Cardiac fibroblast (primary cell): ENCODE measurements at regions not wholly inside any gene's neighbourhood (a gene's known extent, or its start where the extent isn't known, plus 50 kb on each side); places are given as distances from the start of the nearest gene placed in this dataset.
A peak's percentile ranks its signal among the peaks of the same experiment; 100 is the strongest.

Experiments used
- DNase-seq, 2 donors: peaks; one replicate each; pipeline versions ENCODE4 v3.0.0 to v3.0.0-alpha.2; 2010; ENCODE audit warnings: low read depth in 2 of 2
- H3K4me3 ChIP-seq, 2 donors: replicated peaks in 1 of 2; 1 replicate in 1 of 2; 2 replicates in 1 of 2; pipeline ENCODE4 v1.5.1; 2011; ENCODE audit warnings: low read depth in 2 of 2, low read length in 2 of 2, mild to moderate bottlenecking in 2 of 2, moderate library complexity in 1 of 2
- CTCF ChIP-seq: IDR thresholded peaks from one replicate; pipeline ENCODE4 v1.5.1; 2011; ENCODE audit warnings: low read depth, mild to moderate bottlenecking, low read length, inconsistent platforms

DNA sequence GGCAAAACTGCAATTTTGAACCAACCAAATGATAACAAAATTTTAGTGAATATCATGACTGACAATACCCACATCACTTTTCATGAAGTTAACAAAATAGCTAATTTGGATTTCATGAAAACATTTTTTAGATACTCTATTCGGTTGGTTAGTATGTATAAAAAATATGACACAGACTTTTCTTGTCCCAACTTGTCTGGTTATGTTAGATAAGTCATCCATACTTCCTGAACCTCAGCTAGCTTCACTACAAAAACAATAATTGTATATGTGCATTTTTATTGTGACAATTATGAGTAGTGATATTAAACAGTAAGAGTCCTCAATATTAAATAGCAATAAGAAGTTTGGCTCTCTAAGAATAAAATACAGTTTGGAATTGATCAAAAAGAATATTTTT is 408.1 kb upstream of the DSEL start:
- DNase-seq, result no peak
- no peak for TF ChIP-seq CTCF
- H3K4me3 ChIP-seq, result no peak overlapping the region

DNA sequence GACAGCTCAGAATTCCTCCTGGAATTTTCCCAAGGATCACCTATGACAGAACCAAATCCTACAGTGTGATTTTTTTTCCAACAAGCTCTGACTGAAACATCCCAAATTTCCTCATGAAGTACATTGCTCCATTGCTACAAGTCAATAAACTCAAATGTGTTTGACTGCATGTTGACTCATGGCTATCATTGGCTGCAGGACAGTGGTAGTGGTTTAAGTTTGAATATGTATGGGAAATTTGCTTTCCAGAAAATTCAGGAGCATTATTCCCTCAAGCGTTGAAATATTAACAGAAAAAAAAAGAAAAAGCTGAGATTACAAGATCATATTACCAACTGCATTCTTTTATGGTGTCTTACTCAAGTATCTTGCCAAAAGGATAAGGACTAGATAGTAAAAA is 402.8 kb upstream of the DSEL start:
- TF ChIP-seq CTCF, result no peak
- H3K4me3 ChIP-seq, result no peak overlapping the region
- peak in 1 of 2 donors; percentile 18 for DNase-seq

DNA sequence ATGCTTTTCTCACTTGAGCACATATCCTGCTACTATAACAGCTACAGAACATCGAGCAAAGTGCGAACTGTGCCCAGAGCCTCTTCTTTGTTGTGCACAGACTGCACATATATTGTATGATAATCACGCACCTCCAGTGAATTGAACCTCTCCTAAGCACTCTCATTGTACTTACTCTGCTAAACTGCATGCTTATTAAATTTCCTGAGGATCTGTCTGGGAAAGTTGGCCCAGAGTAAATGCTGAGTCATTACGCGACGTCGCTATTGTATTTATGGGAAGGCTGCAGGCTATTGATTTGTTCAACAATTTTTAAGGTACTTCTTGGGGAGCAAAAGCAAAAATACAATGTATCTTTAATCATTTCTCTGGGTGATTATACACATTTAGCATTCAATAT is 399.6 kb upstream of the DSEL start:
- TF ChIP-seq CTCF, result no peak
- H3K4me3 ChIP-seq, result no peak overlapping the region
- no peak for DNase-seq

GRCh38 chr18:67913040-67913439 is 396.5 kb upstream of the DSEL start:
- no peak overlapping the region for H3K4me3 ChIP-seq
- no peak for TF ChIP-seq CTCF
- no peak for DNase-seq

DNA sequence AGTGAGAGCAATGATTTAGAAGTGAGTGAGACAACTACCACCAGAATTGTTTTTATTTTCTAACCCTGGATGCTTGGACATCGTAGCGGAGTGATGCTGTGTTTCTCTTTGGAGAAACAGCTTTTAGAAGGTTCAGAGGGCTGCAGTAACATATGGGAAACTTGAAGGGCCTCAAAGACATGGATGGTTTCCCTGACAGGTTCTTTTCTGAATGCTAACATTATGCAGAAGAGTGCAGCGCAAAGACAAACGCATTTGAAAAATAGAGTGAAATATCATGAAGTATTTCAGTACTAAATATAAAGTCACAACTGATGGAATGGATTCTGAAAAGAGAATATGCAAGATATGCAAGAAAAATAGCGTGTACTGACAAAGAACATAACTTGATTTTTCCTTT is 385.1 kb upstream of the DSEL start:
- H3K4me3 ChIP-seq, result no peak overlapping the region
- TF ChIP-seq CTCF, result no peak
- no peak for DNase-seq

DNA sequence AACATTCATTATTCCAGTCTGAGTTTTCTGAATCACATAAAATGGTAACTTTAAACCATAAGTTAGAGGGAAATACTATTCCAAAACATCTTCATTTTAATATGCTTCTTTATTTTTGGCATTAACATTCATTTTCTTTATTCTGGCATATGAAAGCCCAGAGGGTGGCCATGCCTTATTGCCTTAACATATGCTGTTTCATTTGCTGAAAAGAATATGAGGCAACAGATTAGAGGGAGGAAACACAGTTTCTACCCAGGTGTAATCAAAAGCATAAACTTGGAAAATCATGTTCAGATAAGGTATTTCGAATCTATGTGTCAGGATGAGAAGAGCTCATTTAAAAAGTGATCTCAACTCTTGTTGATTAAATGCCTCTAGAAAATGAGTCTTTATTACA is 379.9 kb upstream of the DSEL start:
- H3K4me3 ChIP-seq, result no peak overlapping the region
- no peak for DNase-seq
- TF ChIP-seq CTCF, result no peak

DNA sequence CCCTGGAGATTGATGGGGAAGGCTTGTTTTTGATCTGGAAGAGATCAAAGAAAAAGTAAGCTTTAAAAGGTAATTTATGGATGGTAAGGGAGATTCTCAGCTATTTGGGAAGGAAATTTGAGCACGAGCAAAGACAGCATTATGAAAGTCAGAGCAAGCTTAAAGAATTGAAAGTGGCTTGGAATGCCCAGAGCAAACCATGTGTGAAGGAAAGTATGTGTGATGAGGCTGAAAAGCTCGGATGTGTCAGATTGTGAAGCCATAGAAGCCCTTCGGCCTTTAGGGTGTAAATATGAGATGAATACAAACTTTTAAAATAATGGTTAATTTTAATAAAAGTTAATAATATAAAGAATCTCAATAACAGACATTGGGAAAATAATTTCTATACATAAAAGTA is 377.4 kb upstream of the DSEL start:
- TF ChIP-seq CTCF, result no peak
- H3K4me3 ChIP-seq, result no peak overlapping the region
- no peak for DNase-seq
